Natural killer cell treated with Interleukin-12 subunit alpha and Interleukin-12 subunit beta and Interleukin-15 and Interleukin-18, amount 100 ng/mL, for 72 hours (primary cell): ENCODE measurements at regions not wholly inside any gene's neighbourhood (a gene's known extent, or its start where the extent isn't known, plus 50 kb on each side); places are given as distances from the start of the nearest gene placed in this dataset.

Experiments
- ATAC-seq, 2 donors: fragments of 150-1000 bp; cut with Tn5 transposase in 1 of 2; sonication (Bioruptor Pico), chemical (Tn5 transposase) in 1 of 2; 2 replicates each; pipeline ENCODE4 v1.10.0; 2021
- DNase-seq: peaks from one replicate; pipeline ENCODE4 v3.0.0; 2022; ENCODE audit warnings: low spot score
- H3K27ac Mint-ChIP-seq, 2 donors: 1 replicate in 1 of 2; 2 replicates in 1 of 2; pipeline ENCODE4 v1.8.0; 2022; ENCODE audit warnings: mixed read lengths in 2 of 2, mild to moderate bottlenecking in 1 of 2, moderate library complexity in 1 of 2
- H3K27me3 Mint-ChIP-seq, 2 donors: 1 replicate in 1 of 2; 2 replicates in 1 of 2; pipeline ENCODE4 v1.8.0; 2022; ENCODE audit warnings: mixed read lengths in 2 of 2
- H3K36me3 Mint-ChIP-seq: one replicate; pipeline ENCODE4 v1.8.0; 2022; ENCODE audit warnings: mixed read lengths
- H3K4me1 Mint-ChIP-seq, 2 donors: 1 replicate in 1 of 2; 2 replicates in 1 of 2; pipeline ENCODE4 v1.8.0; 2022; ENCODE audit warnings: low read depth in 2 of 2, mixed read lengths in 2 of 2, mild to moderate bottlenecking in 1 of 2
- H3K4me3 Mint-ChIP-seq: one replicate; pipeline ENCODE4 v1.8.0; 2022; ENCODE audit warnings: mixed read lengths
- H3K9me3 Mint-ChIP-seq: 2 replicates; pipeline ENCODE4 v1.8.0; 2022; ENCODE audit warnings: mixed read lengths

GRCh38 chr14:101227611-101228594 is 324.4 kb upstream of the RTL1 start:
- no peaks in the 10 kb centered on the region for H3K9me3 Mint-ChIP-seq

GRCh38 chr14:101228949-101229541 is 325.5 kb upstream of the RTL1 start:
- Mint-ChIP-seq H3K4me1 (no peaks in the 10 kb centered on the region), H3K4me3 (no peak overlapping the region), H3K27me3 (no peaks in the 10 kb centered on the region), H3K27ac (no peak overlapping the region), H3K36me3 (no peaks in the 10 kb centered on the region), H3K9me3 (no peaks in the 10 kb centered on the region)
- ATAC-seq (no peak), DNase-seq (peak; percentile 56)

More at GRCh38 chr14:101227611-101228594, 324.4 kb upstream of the RTL1 start:
- no peak overlapping the region for H3K4me3 Mint-ChIP-seq
- H3K27ac Mint-ChIP-seq, result no peak overlapping the region
- H3K27me3 Mint-ChIP-seq, result peaks cover 0 to 3% of the 10 kb centered on the region in 2 donors
- DNase-seq (peak; percentile 38), ATAC-seq (no peak)
- H3K4me1 Mint-ChIP-seq, result no peaks in the 10 kb centered on the region
- H3K36me3 Mint-ChIP-seq, result no peaks in the 10 kb centered on the region

- Mint-ChIP-seq H3K36me3 (no peaks in the 10 kb centered on the region), H3K27ac (no peak overlapping the region), H3K9me3 (no peaks in the 10 kb centered on the region), H3K4me3 (no peak overlapping the region), H3K27me3 (no peaks in the 10 kb centered on the region), H3K4me1 (no peaks in the 10 kb centered on the region)
- ATAC-seq, result no peak
- DNase-seq, result peak; percentile 44
Measured at GRCh38 chr14:101229666-101230065, 326.1 kb upstream of the RTL1 start.

GRCh38 chr14:101230161-101230850 is 326.8 kb upstream of the RTL1 start:
- ATAC-seq, result no peak

GRCh38 chr14:101230851-101231550 is 327.5 kb upstream of the RTL1 start:
- Mint-ChIP-seq H3K36me3 (no peaks in the 10 kb centered on the region), H3K9me3 (no peaks in the 10 kb centered on the region), H3K27me3 (peaks cover 0 to 3% of the 10 kb centered on the region in 2 donors), H3K27ac (no peak overlapping the region), H3K4me3 (no peak overlapping the region), H3K4me1 (no peaks in the 10 kb centered on the region)
- ATAC-seq, result no peak
- peak; percentile 53 for DNase-seq

More at GRCh38 chr14:101230161-101230850, 326.8 kb upstream of the RTL1 start:
- H3K4me3 Mint-ChIP-seq, result no peak overlapping the region
- no peaks in the 10 kb centered on the region for H3K4me1 Mint-ChIP-seq
- H3K27me3 Mint-ChIP-seq, result peaks cover 0 to 3% of the 10 kb centered on the region in 2 donors
- no peak overlapping the region for H3K27ac Mint-ChIP-seq
- H3K9me3 Mint-ChIP-seq, result no peaks in the 10 kb centered on the region
- no peaks in the 10 kb centered on the region for H3K36me3 Mint-ChIP-seq
- DNase-seq, result peak; percentile 31

GRCh38 chr14:101231828-101232227 is 328.3 kb upstream of the RTL1 start:
- Mint-ChIP-seq H3K4me3 (no peak overlapping the region), H3K36me3 (no peaks in the 10 kb centered on the region), H3K9me3 (no peaks in the 10 kb centered on the region), H3K27ac (no peak overlapping the region), H3K4me1 (no peaks in the 10 kb centered on the region), H3K27me3 (peaks cover 0 to 3% of the 10 kb centered on the region in 2 donors)
- DNase-seq (no peak), ATAC-seq (no peak)

GRCh38 chr14:101232340-101233020 is 328.8 kb upstream of the DIO3 start:
- H3K4me1 Mint-ChIP-seq, result no peaks in the 10 kb centered on the region
- no peaks in the 10 kb centered on the region for H3K36me3 Mint-ChIP-seq
- H3K27me3 Mint-ChIP-seq, result peaks cover 0 to 3% of the 10 kb centered on the region in 2 donors
- no peaks in the 10 kb centered on the region for H3K9me3 Mint-ChIP-seq
- H3K27ac Mint-ChIP-seq, result no peak overlapping the region
- DNase-seq (peak; percentile 31), ATAC-seq (no peak)
- no peak overlapping the region for H3K4me3 Mint-ChIP-seq

- Mint-ChIP-seq H3K36me3 (no peaks in the 10 kb centered on the region), H3K4me1 (no peaks in the 10 kb centered on the region), H3K27ac (no peak overlapping the region), H3K4me3 (no peak overlapping the region), H3K27me3 (peaks cover 0 to 3% of the 10 kb centered on the region in 2 donors), H3K9me3 (no peaks in the 10 kb centered on the region)
- DNase-seq (peak; percentile 52), ATAC-seq (no peak)
Measured at GRCh38 chr14:101233021-101233366, 328.3 kb upstream of the DIO3 start.

- Mint-ChIP-seq H3K36me3 (no peaks in the 10 kb centered on the region), H3K9me3 (no peaks in the 10 kb centered on the region), H3K4me1 (no peaks in the 10 kb centered on the region), H3K27me3 (peaks cover 0 to 3% of the 10 kb centered on the region in 2 donors), H3K27ac (no peak overlapping the region), H3K4me3 (no peak overlapping the region)
- ATAC-seq, result no peak
- DNase-seq, result peak; percentile 15
Measured at GRCh38 chr14:101233391-101233790, 327.9 kb upstream of the DIO3 start.

GRCh38 chr14:101233808-101234207 is 327.5 kb upstream of the DIO3 start:
- Mint-ChIP-seq H3K9me3 (no peaks in the 10 kb centered on the region), H3K4me1 (no peaks in the 10 kb centered on the region), H3K4me3 (no peak overlapping the region), H3K27ac (no peak overlapping the region), H3K27me3 (peaks cover 0 to 3% of the 10 kb centered on the region in 2 donors), H3K36me3 (no peaks in the 10 kb centered on the region)
- ATAC-seq (no peak), DNase-seq (no peak)

- Mint-ChIP-seq H3K36me3 (no peaks in the 10 kb centered on the region), H3K27ac (no peak overlapping the region), H3K4me3 (no peak overlapping the region), H3K9me3 (no peaks in the 10 kb centered on the region), H3K4me1 (no peaks in the 10 kb centered on the region), H3K27me3 (peaks cover 0 to 3% of the 10 kb centered on the region in 2 donors)
- ATAC-seq, result no peak
- DNase-seq, result peak; percentile 57
Measured at GRCh38 chr14:101234244-101234937, 326.9 kb upstream of the DIO3 start.

GRCh38 chr14:101234999-101235334 is 326.3 kb upstream of the DIO3 start:
- Mint-ChIP-seq H3K27me3 (peaks cover 0 to 5% of the 10 kb centered on the region in 2 donors), H3K4me3 (no peak overlapping the region), H3K27ac (no peak overlapping the region), H3K36me3 (no peaks in the 10 kb centered on the region), H3K9me3 (no peaks in the 10 kb centered on the region), H3K4me1 (no peaks in the 10 kb centered on the region)
- DNase-seq, result no peak
- ATAC-seq, result no peak
